OCI-M1 (cell line): ENCODE measurements at regions not wholly inside any gene's neighbourhood (a gene's known extent, or its start where the extent isn't known, plus 50 kb on each side); places are given as distances from the start of the nearest gene placed in this dataset.
A peak's percentile ranks its signal among the peaks of the same experiment; 100 is the strongest.

Experiments used
- DNase-seq: peaks from one replicate; lab custom pipeline; 2025; lab: John Stamatoyannopoulos, UW

DNA sequence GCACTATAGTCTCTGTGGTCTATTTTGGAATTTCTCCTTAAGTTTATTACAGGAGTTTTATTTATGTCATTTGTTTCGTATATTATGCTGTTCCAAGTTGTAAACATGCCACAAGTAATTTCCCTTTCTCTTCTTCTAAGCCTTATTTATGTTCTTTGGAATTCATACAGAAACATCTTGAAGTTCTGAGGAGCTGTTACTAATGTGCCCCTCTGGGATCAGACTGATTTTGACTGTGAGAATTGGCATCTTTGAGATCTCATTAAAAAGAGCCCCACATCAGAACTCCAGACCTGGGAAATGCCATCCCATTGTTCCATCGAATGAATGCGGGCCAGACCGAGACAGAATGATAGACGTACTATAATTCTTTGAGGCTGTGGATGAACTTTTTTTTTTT, 138.8 kb upstream of the CD180 start:
- DNase-seq, result no peak

DNA sequence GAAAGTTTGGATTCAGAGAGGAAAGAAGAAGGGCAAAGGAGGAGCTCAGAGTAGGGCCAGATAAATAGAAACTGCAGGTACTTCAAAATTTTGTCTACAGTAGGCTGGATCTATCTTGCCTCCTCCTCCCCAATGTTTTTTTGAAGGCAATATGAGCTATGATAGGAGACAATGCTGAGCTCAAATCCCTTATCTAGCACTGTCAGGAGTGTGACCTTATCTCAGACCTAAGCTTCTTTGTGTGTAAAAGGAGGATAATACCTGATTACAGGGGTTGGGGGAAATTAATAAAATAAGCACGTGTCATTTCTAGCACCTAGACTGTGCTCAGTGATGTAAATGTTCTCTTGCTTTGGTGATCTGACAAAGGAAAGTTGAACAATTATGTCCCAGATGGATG, 137.8 kb upstream of the CD180 start:
- peak; percentile 47 for DNase-seq

DNA sequence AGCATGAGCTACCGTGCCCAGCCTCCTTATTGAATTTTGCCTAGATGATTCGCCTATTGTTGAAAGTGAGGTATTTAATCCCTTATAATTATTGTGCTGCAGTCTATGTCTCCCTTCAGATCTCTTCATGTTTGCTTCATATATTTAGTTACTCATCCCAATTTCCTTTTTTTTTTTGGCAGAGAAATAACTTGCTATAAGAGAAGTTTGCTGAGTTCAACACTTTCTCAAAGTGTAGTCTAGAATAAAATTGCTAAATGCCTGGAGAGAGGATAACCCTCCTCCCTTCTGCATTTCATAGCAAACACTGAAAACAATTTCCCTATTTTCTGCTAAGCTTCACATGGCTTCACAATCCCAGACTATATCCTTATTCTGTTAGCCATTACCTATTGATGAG, 136.6 kb upstream of the CD180 start:
- no peak for DNase-seq

DNA sequence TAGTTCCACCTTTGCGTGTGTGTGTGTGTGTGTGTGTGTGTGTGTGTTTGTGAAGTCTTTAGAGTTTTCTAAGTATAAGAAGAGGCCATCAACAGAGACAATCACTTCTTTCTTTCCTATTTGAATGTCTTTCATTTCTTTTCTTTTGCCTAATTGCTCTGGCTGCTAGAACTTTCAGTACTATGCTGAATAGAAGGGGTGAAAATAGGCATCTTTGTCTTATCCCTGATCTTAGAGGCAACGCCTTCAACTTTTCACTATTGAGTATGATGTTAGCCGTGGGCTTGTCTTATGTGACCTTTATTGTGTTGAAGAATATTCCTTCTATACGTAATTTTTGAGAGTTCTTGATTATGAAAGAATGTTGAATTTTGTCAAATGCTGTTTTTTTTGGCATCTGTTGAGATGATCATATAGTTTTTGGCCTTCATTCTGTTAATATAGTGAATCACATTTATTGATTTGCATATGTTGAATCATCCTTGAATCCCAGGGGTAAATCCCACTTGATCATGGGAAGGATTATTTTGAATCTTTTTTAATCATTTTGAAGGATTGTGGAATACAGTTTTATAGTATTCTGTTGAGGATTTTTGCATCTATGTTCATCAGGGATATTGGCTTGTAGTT, 134.8 kb upstream of the CD180 start:
- DNase-seq, result no peak

DNA sequence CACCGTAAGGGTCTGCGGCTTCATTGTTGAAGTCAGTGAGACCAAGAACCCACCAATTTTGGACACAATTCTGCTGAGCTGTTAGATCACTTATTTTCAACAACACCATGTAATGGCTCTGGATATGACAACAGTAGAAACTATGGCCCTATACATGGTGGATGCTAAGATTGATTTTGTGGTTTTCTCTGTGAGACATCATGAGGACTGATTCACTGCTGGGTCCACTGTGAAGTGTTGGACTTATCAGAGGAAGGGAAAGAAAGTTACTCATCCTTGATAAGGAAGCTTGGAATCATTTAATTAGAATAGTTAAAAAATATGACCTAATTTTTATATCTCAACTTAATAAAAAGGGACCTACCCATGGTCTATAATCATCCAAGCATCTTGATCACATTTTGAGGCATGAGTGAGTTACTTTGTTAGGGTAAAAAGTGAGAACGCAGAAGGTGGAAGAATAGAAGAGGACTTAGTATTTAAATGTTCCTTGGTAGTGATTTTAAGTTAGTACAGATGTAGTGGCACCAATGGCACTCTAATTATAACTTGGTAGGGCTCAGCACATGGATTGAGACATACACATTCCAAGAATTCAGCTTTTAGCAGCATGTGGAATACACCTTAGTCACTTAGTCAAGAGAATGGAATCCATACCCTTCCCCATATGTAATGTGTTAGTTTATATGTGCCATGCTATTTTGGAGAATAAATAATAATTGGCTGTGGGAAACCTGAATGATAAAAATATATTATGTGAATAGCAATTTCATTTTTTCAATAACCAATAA, 123.5 kb upstream of the CD180 start:
- DNase-seq, result no peak

DNA sequence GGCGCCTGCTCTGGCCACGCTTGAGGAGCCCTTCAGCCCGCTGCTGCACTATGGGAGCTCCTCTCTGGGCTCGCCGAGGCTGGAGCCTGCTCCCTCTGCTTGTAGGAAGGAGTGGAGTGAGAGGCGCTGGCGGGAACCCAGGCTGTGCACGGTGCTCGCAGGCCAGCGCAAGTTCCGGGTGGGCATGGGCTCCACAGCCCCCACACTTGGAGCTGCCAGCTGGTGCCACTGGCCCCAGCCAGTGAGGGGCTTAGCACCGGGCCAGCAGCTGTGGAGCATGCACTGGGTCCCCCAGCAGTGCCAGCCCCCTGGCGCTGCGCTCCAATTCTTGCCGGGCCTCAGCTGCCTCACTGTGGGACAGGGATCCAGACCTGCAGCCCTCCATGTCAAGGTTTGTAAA, 122.1 kb upstream of the CD180 start:
- no peak for DNase-seq

DNA sequence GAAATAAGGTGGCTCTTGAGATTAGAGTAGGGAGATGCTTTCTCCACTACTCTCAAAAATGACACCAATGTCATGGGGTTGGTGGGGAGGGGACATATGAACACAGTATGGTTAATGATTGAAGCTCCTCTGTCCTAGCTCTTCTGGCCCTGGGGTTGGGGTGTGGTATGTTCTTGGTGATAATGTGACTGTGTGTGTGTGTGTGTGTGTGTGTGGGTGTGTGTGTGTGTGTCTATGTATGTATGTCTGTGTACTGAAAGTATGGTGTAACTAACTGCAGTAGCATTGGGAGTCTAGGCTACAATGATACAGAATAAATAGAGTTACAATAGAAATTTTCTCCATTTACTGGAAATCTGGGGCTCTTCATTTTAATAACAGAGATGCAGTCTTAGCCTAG, 121.0 kb upstream of the CD180 start:
- no peak for DNase-seq

DNA sequence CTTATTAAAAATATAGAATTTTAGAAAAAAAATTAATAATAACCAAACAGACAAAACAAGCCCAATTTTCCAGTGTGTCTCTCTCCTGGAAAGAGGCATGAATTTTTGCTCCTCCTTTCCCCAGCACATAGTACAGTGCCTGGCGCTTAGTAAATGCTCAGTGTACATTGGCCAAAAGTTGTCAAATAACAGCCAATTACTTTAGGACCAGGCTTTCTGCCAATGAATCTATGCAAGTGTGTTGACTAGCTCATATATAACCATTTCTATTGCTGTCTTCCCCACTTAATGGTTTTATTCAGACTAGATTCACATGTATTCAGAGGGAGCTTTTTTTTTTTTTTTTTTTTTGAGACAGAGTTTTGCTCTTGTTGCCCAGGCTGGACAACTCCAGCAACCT, 120.1 kb upstream of the CD180 start:
- no peak for DNase-seq

DNA sequence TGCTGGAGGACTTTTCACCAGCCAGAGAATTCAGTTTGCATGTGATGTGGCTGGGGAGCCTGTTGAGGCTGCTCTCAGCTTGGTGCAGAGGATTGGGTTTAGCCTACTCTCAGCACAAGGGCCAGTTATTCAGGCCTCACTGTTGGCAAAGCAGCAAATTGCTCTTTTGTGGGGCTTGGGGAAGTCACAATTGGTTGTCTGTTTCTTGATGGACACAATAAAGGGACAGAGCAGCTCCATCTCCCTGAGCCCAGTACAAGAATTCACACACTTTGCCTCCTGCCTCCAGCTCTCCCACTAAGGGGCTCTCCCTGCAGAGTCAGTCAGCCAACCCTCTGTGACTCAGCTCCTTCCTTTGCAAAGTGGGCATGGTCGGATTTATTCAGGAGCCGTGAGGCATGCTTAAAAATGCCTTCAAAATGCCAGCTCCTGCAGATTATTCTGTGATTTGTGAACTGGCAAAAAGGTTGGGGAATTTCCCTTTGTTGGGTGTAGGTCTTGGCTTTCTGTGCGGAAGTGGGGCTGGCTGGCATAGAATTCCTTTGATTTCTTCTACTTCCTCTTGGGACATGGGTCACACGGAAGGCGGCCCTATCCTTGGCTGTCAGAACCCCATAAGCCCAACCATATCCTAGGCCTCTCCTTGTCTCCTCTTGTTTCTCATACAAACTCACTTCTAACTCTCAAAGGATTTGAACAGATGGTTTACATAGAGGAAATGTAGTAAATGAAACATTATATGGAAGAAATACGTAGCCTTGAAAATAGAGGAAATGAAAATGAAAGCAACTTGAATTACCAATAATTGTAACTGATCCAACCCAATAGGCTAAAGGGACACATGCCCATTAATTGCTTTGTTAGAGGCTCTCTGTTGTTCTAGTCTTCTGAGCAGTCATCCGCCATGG, 118.7 kb upstream of the CD180 start:
- no peak for DNase-seq

DNA sequence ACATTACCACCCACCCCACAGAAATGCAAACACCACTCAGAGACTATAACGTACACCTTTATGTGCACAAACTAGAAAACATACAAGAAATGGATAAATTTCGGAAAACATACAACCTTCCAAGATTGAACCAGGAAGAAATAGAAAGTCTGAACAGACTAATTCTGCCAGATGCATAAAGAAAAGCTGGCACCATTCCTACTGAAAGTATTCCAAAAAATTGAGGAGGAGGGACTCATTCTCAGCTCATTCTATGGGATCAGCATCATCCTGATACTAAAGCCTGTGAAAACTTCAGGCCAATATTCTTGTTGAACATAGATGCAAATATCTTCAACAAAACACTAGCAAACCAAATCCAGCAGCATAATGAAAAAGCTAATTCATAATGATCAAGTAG, 115.1 kb upstream of the CD180 start:
- DNase-seq, result no peak

DNA sequence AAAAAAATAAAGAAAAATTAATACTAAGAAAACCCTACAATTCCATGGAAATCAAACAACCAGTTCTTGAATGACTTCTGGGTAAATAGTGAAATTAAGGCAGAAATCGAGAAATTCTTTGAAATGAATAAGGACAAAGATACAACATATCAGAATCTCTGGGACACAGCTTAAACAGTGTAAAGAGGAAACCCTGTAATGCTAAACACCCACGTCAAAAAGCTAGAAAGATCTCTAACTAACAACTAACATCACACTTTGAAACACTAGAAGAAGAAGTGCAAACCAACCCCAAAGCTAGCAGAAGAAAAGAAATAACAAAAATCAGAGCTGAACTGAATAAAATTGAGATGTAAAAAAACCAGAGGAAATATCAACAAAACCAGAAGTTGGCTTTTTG, 114.6 kb upstream of the CD180 start:
- DNase-seq, result no peak

DNA sequence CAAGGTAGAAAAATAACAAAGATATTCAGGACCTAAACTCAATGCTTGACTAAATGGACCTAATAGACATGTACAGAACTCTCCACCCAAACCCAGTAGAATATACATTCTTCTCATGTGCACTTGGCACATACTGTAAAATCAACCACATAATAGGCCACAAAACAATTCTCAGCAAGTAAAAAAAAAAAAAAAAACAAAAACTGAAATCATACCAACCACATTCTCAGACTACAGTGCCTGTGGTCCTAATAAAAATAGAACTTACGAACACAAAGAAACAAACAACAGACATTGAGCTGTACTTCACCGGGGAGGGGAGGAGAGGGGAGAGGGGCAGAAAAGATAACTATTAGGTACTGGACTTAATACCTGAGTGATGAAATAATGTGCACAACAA, 114.1 kb upstream of the CD180 start:
- DNase-seq, result no peak

DNA sequence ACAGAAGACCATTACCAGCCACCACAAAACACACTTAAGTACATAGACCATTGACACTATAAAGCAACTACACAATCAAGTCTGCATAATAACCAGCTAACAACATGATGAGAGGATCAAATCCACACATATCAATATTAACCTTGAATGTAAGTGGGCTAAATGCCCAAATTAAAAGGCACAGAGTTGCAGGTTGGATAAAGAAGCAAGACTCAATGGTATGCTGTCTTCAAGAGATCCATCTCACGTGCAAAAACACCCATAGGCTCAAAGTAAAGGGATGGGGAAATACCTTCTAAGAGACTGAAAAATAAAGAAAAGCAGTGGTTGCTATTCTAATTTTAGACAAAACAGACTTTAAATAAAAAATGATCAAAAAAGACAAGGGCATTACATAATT, 113.6 kb upstream of the CD180 start:
- no peak for DNase-seq

DNA sequence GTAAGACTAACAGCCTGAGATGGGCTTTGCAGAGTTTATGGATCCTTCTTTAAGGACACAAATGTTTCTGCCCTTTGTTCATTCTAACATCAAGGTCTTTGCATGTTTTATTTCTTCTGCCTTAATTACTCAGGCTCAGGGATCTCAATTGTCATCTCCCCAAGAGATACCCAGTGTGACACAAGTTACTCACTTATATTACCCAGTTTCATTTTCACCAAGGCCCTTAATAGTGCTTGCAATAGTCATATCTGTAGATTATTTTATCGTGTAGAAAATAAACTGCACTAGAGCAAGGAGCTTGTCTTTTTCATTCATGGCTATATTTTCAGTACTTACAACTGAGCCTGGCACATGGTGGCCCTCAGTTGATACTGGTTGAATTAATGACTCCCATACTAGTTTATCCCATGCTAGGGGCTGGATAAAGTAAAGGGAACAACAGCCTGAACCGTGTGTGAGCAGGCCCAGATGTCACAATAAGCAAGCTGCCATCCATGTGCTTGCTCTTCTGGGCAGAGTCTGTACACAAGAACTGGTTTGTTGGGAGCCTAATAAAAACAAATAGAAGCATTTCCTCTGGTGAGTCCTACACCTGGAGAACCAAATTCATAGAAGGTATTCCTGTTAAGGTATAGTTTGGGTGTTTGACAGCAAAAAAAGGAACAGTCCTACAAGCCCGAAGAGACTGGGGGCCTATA, 112.5 kb upstream of the CD180 start:
- DNase-seq, result no peak

DNA sequence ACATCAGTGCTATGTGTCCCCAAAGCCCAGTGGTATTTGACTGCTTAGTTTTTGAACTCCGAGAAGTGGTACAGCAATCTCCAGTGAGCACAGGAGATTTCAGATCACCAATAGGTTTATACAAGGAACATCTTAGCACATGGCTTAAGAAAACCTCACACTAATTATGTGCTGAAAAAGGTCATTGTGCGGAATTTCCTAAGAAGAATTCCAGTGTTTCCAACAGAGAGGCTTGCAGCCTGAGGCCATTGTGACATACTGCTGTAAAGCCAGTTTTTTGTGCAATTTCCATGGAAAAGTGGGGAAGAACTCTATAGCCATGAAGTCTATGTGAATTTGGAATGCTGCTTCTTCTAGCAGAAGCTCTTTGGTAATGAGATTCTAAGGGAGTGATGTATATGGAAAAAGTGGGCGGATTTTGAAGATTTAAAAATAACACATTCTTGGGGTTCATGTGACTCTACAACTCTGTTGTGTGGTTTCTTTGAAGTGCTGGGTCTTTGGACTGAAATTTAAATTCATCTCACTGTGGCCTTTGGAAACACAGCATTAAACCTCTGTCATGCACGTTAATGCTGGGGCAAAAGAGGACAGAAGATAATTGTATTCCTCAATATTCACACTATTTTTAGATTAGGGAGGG, 110.5 kb upstream of the CD180 start:
- DNase-seq, result no peak

DNA sequence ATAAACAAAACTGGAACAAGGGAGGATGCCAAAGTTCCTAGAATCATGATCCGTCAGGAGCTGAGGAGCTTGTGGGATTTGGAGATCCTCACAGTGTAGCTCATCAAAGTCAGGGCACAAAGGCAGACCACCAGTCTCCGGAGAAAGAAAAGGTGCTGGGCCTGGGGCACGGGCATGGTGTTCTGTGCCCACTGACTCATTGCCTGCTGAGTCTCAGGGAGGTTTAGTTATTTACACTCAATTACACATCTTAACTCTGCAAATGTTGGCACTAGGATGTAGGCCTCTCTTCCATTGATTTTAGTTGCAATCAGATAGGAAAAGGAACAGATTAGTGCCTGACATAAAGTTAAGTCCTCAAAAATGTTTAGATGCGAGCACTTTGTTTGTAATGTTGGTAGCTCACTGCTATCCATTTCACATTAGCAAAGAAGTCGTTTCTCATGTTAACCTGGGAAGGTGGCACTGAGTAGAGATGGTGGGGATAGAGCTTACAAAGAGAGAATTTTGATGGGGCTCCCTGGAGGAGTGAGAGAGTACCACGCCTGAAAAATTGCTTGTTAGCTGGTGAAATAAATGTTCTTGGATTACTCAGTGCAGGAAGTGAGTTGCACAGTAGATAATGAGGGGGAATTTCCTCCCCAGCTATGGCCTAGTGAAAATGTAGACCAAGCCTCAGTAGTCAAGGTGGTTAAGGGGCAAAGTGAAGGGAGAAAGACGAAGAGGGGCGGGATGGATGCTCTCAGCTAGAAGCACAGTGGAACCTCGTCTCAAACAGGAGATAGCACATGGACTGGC, 109.5 kb upstream of the CD180 start:
- no peak for DNase-seq

DNA sequence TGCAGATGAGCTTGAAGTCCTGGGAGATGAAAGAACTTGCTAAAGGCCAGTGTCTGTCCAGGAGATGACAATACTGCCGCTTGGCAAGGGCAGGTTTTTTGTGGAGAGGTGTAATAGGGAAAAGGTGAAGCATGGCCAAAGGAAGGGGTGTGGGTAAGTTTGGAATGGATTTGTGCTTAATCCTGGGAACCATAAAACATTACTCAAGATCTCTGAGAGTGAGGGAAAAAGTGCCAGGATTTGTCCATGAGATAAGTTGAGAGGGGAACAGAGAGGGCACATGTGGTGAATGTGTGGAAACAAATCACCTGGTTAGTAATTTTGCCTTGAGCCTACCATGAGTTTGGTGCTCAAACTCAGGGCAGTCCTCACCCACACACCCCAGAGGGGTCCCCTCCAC, 108.8 kb upstream of the CD180 start:
- DNase-seq, result no peak

DNA sequence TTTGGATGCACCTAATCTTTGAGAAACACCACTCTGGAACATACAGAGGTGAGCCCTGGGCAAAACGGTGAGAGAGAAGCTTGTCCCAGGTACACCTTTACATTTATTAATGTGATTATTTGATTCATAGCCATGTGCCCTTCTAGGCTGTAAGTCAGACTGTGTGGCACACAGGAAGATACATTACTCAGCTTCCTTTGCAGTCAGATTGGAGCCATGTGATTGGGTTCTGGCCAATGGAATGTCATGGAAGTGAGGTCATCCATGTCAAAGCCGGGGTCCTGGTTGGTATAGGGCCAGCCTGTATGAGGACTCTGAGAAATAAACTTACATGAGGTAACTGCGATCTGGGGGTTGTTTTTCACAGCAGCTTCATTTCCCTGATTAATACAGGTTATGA, 106.8 kb upstream of the CD180 start:
- no peak for DNase-seq

DNA sequence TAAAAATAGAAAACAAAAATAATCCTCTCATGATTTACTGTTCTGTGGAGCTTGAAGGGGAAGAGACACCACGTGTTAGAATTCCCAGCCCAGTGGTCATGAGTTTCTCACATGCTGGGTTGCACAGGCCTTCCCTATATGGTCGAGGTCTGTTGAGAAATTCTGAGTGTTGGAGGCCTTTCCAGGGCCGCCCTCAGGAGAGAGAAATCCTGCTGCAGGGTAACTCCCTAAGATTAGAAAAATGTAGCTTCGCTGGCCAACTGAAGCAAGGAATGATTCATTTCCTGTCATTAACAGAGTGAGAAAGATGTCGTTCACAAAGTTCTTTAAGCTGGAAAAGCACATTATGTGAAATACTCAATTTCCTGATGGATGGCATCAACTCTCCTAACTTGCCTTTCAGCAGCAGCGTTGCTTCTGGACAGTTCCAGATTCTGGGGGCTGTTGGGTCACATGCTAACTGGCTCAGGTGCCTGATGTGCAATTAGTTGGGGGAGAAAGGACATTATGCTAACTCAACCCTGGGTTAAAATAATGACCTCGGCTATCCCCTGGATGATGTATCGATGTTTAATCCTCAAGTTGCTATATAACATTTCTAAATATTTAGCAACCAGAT, 104.8 kb upstream of the CD180 start:
- no peak for DNase-seq

DNA sequence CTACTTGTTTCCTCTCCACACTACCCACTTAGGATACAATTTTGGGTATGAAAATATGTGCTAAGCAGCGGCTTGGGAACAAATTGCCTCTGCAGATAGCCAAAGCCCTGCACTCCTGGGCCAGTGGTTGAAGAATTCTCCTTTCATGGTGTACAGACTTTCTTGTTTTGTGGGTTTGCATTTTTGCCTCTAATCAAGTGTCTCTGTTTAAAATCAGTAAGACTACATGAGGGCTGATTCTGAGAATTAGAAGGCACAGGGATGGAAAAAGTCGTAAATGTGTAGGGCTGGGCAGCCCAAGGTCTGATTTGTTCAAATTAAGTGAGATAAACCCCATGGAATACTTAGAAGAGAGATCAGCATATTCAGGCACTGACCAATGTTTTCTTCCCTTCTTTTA, 103.7 kb upstream of the CD180 start:
- DNase-seq, result peak; percentile 52
